ENCODE measurements at regions not wholly inside any gene's neighbourhood (a gene's known extent, or its start where the extent isn't known, plus 50 kb on each side); places are given as distances from the start of the nearest gene placed in this dataset.

- no peak for TF ChIP-seq CTCF (conservative IDR thresholded peaks at IDR 0.05)
- TF ChIP-seq EZH2 (IDR thresholded peaks at IDR 0.05; ENCODE audit: low read depth), result no peak
Measured at GRCh38 chr14:86641310-86641709, 1111.4 kb downstream of the FLRT2 start.

Measured in PC-9 (cell line).